ENCODE measurements at regions not wholly inside any gene's neighbourhood (a gene's known extent, or its start where the extent isn't known, plus 50 kb on each side); places are given as distances from the start of the nearest gene placed in this dataset.

DNA sequence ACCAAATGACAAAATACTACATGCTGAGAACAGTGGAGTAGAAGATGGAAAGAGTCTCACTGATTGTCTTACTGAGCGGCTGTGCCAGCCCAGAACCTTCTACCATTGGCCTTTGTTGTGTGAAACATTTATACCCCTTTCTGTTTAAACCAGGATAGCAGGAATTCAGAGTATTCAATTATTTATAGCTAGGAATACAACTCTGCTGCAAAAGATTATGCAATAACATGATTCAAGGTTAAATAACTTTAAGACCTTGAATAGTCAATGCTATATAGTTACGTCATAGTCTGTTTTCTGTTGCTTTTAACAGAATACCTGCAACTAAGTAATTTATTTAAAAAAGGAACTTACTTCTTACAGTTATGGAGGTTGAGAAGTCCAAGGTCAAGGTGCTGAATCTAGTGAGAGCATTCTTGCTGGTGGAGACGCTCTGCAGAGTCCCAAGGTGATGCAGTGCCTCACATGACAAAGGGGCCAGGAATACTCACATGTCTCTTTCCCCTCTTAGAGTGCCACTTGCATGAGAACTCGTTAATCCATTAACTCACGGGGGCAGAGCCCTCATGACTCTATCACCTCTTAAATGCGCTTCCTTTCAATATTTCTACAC, 371.8 kb downstream of the MDFIC start:
- no peak for DNase-seq (ENCODE audit: low spot score)
- Histone ChIP-seq H3K36me3 (ENCODE audit: insufficient read depth, low read length, poor library complexity, severe bottlenecking) (no peaks in the 10 kb centered on the region), H3K27ac (ENCODE audit: low read depth, low read length, poor library complexity, severe bottlenecking) (no peak overlapping the region), H3K9me3 (ENCODE audit: low read depth, low read length, poor library complexity, severe bottlenecking) (no peaks in the 10 kb centered on the region), H3K4me1 (ENCODE audit: insufficient read depth, low read length, poor library complexity, severe bottlenecking) (no peaks in the 10 kb centered on the region), H3K4me3 (ENCODE audit: low read depth, low read length, poor library complexity, severe bottlenecking) (no peak overlapping the region), H3K27me3 (replicated peaks; ENCODE audit: insufficient read depth, low read depth, low read length, poor library complexity) (no peaks in the 10 kb centered on the region)
- TF ChIP-seq EZH2 (IDR thresholded peaks at IDR 0.05; ENCODE audit: borderline replicate concordance, low read depth, low read length, poor library complexity, severe bottlenecking): no peak
- TF ChIP-seq CTCF (conservative IDR thresholded peaks at IDR 0.05; ENCODE audit: low read depth, low read length): no peak
- BruUV-seq (replicated peaks): no TSS peak
- ChIA-PET POLR2A (ENCODE audit: low non-redundant PET) (no interaction called here), CTCF (no interaction called here)
- intact Hi-C loops (cut with micrococcal nuclease; ENCODE audit: unreplicated experiment): no loop called here

DNA sequence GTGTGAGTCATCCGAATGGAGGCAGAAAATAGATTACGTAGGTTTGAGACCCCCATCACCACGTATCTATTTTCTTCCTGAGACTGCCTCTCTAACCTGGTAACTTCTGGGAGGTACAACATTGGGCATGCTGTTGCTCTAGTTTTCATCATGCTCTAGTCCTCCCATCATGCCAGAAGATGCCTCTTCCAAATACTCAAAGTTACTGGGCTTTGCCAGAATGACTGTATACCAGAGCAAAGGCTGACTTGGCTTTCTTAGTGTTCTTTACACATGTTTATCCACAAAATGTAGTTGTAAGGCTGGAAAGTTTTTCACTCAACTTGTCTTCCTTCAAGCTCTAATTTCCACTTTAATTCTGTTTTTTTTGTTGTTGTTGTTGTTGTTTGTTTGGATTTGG, 370.5 kb downstream of the MDFIC start:
- POLR2A ChIA-PET (ENCODE audit: low non-redundant PET): no interaction called here
- BruUV-seq (replicated peaks): no TSS peak

DNA sequence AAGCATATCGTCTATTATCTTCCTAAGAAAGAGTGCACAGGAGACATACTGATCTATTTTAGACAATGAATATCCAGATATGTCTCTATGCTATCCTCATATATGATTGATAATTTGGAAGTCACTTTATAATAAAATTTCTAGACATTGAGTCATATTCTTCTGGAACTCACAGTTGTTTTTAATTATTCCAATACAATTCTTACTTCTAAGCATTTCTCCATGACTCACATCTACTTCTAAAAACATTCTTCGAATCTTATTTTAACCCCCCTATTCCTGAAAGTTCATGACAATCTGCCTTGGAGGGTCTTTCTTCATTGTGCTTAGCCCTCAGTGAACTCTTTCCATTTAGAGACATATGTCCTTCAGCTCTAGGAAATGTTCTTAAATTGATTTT, 368.1 kb downstream of the MDFIC start:
- no peak for DNase-seq (ENCODE audit: low spot score)
- Histone ChIP-seq H3K36me3 (ENCODE audit: insufficient read depth, low read length, poor library complexity, severe bottlenecking) (no peaks in the 10 kb centered on the region), H3K27ac (ENCODE audit: low read depth, low read length, poor library complexity, severe bottlenecking) (no peak overlapping the region), H3K9me3 (ENCODE audit: low read depth, low read length, poor library complexity, severe bottlenecking) (no peaks in the 10 kb centered on the region), H3K4me3 (ENCODE audit: low read depth, low read length, poor library complexity, severe bottlenecking) (no peak overlapping the region), H3K4me1 (ENCODE audit: insufficient read depth, low read length, poor library complexity, severe bottlenecking) (no peaks in the 10 kb centered on the region), H3K27me3 (replicated peaks; ENCODE audit: insufficient read depth, low read depth, low read length, poor library complexity) (no peaks in the 10 kb centered on the region)
- intact Hi-C loops (cut with micrococcal nuclease; ENCODE audit: unreplicated experiment): no loop called here
- ChIA-PET CTCF (no interaction called here), POLR2A (ENCODE audit: low non-redundant PET) (no interaction called here)
- TF ChIP-seq EZH2 (IDR thresholded peaks at IDR 0.05; ENCODE audit: borderline replicate concordance, low read depth, low read length, poor library complexity, severe bottlenecking) (no peak), CTCF (conservative IDR thresholded peaks at IDR 0.05; ENCODE audit: low read depth, low read length) (no peak)
- no TSS peak for BruUV-seq (replicated peaks)

More for the DNA sequence above, 370.5 kb downstream of the MDFIC start:
- CTCF ChIA-PET: no interaction called here
- intact Hi-C loops (cut with micrococcal nuclease; ENCODE audit: unreplicated experiment): no loop called here
- Histone ChIP-seq H3K4me1 (ENCODE audit: insufficient read depth, low read length, poor library complexity, severe bottlenecking) (no peaks in the 10 kb centered on the region), H3K36me3 (ENCODE audit: insufficient read depth, low read length, poor library complexity, severe bottlenecking) (no peaks in the 10 kb centered on the region), H3K4me3 (ENCODE audit: low read depth, low read length, poor library complexity, severe bottlenecking) (no peak overlapping the region), H3K27ac (ENCODE audit: low read depth, low read length, poor library complexity, severe bottlenecking) (no peak overlapping the region), H3K27me3 (replicated peaks; ENCODE audit: insufficient read depth, low read depth, low read length, poor library complexity) (no peaks in the 10 kb centered on the region), H3K9me3 (ENCODE audit: low read depth, low read length, poor library complexity, severe bottlenecking) (no peaks in the 10 kb centered on the region)
- TF ChIP-seq EZH2 (IDR thresholded peaks at IDR 0.05; ENCODE audit: borderline replicate concordance, low read depth, low read length, poor library complexity, severe bottlenecking) (no peak), CTCF (conservative IDR thresholded peaks at IDR 0.05; ENCODE audit: low read depth, low read length) (no peak)
- DNase-seq (ENCODE audit: low spot score): no peak

Measured in A673 (cell line).